ENCODE measurements at regions not wholly inside any gene's neighbourhood (a gene's known extent, or its start where the extent isn't known, plus 50 kb on each side); places are given as distances from the start of the nearest gene placed in this dataset.

- TF ChIP-seq CTCF (IDR thresholded peaks at IDR 0.05) (no peak), POLR2A (IDR thresholded peaks at IDR 0.05) (no peak), EP300 (IDR thresholded peaks at IDR 0.05) (no peak)
Measured at GRCh38 chr5:126120939-126121338, 302.3 kb upstream of the GRAMD2B start.

All from tibial nerve (tissue), 4 donors.